ENCODE measurements at regions not wholly inside any gene's neighbourhood (a gene's known extent, or its start where the extent isn't known, plus 50 kb on each side); places are given as distances from the start of the nearest gene placed in this dataset.
A peak's percentile ranks its signal among the peaks of the same experiment; 100 is the strongest.

DNA sequence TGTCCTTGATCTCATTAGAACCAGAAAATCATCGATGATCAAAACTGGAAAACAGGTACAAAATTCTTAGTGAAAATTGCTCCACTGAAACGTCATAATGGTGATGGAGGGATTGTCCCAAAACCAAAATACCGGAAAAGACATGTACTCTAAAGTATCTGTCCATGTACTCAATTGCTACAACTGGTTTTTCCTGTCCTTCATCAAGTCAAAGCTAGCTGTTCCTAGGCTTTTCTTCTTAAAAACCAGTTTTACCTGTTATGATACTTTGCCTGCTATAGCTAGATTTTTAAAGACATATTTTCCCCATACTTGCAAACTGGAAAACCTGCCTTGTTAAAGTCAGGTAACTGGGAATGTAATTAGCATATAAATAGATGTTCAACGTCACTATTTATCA is 50.5 kb upstream of the LRRC1 start:
- no peak for DNase-seq

DNA sequence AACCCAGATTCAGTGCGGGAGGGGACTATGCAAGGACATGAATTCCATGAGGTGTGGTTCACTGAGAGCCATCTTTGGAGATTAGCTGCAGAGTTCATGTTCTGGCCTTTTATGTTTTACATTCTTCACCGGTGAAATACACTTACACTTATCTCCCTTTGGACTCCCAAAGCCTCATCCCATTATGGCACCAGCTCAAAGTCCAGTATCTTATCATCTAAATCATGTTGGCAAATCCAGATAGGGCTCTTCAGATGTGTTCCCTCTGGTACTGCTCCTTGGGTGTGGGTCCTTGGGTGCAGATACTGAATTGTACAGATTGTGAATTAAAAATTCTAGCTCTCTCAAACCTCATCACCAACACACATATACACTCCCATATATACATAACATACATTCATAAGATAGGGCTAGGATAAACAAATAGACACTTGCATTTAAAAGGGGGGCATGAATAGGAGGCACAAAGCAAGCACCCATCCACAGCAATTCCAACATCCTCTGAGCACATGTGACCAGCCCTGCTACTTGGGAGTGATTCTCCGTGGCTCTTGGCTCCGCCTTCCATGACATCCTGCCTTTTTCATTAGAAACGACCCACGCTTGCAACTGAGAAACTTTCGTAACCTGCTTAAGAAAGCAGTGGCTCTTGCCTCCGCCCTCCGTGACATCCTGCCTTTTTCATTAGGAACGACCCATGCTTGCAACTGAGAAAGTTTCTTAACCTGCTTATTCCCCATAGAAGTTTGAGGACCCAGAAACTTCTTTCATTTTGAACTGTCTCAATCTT is 53.6 kb upstream of the LRRC1 start:
- no peak for DNase-seq

DNA sequence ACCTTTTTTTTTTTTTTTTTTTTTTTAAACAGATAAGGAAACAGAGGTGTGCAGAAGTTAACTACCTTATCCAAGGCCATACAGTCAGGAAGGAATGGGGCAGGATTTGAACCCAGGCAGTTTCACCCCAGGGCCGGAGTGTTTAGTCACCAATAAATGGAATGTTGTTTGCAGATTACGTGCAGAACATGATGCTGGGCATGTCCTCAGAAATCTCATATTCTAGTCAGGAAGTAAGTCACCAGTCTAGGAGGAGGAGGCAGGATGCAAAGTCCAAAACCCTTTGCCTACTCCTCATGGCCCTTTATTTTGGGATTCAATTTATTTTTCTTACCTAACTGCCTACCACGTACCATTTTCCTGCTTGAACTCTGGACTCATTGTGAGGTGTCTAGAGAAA is 57.1 kb upstream of the LRRC1 start:
- DNase-seq: no peak

DNA sequence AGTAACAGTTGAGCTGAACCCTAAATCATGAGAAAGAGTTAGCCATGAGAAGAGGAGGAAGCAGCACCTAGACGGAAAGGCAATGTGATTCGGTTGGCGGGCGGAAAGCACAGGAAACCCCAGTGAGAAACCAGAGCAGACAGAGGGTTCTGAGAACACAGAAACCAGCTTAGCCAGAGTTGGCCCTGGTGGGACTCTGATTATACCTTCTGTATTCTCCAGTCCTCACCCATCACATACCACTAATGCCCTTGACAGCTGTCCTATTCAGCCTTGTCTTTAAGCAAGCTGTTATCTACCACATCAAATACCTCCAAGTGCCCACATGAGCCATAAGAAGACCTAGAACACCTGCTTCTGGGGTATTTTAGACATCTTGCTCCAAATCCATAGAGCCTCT is 58.9 kb upstream of the LRRC1 start:
- DNase-seq: no peak

DNA sequence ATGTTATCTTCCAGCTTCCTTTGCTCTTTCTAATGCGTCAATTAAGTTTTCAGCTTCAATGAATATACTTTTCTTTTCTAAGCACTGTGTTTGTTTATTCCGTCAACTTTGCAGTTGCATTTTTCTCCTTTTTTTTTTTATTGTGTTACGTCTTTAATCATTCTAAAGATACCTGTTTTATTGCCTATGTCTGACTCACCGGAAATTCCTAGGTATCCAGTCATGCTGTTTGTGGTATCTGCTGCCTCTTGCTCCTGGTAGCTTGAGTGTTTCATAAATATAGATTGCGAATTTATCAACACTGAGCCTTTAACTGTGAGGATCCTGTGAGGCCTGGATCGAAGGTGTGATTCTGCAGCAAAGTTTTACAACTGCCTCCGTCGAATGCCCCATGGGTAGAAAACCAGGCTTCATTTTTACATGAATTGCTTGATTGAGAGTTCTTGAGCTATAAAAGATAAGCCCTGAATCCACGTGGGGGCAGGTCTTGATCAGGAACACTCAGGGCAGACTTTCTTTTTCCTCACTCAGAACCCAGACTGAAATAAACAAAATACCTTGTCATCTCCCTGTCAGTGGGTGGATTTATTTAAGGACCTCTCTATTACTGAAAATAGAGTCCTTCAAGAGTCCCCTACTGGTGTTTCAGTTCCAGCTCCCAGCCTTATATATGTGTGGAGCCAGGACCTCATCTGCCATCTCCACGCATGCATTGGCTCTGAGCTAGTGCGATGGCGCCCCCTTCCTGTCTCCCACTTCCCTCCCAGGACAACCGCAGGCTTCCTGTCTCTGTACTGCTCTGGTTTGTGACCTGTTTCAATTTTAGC is 60.1 kb upstream of the LRRC1 start:
- no peak for DNase-seq

DNA sequence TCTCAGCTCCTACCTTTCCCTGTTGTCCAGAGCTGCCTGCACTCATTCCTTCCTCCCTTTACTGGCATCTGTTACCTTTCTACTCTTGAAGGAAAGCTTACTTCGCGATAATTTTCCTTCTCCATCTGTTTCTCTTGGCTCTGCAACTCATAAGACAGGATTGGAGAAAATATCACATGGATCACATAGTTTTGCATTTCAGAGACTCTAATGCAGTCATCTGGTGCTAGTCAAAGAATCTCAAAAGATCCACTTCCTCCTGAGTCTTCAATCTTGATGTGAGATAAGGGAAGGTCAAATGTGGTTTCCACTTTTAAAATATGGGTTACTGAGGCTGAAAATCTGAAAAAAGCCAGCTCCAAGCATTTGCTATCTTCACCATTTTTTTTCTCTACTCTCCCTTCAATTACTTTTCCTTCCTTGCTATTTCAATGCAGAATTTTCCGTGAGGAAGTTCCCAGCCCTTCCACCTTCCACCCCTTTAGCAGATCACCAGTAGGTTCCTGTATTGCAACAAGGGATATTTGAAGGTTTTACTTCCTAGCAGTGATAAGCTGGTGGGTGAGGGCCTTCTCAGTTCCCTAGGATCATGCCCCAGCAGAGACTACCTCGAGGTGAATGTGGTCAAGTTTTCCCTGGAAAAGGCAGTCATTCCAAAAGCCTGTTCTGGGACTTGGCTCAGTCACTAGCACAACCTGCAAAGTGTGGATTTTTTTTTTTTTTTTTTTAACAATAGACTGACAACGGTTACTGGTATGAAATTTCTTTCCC is 62.8 kb upstream of the LRRC1 start:
- DNase-seq: no peak

DNA sequence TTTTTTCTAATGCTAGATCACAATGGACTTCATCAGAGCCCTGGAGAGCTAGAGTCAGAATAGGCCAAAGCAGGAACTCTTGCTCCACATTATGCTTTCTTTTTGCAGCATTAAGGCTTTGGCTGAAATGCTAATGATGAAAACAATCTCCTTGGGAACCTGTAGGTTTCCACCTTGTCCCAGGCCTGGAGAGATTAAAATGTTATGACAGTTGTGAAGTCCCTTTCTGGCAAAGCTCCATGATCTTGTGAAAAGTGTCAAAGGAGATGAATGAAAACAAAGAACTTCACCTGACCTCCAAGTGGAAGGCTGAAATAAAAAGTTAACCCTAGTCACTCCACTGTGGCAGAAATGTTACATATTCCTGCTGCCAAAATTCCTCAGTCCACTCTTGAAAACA is 64.0 kb upstream of the LRRC1 start:
- no peak for DNase-seq

DNA sequence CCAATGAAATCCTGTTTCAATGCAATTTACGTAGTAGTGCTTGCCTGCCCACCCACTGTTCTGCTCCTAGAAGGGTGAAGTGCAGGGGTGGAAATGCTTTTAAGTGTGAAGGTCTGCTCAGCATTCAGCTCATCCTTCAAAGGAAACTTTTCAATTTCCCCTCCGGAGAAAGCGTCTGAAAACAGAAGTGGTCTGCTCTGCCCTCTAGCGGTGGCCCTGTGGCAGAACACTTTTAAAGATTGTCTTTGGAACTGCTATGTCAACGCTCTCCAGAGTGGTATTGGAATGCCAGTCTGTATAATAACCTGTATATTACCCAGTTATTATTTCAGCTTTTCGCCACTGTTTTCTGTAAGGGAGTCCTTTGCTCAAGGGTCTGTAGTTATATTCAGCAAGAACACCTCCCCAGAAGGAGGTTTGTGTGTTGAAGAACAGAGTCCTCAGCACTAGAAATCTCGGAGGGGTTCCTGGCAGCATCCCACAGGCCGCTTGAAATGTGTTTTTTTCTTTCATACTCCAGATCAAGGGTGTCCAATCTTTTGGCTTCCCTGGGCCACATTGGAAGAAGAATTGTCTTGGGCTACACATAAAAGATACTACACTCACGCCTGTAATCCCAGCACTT is 63.1 kb upstream of the KLHL31 start:
- no peak for DNase-seq

DNA sequence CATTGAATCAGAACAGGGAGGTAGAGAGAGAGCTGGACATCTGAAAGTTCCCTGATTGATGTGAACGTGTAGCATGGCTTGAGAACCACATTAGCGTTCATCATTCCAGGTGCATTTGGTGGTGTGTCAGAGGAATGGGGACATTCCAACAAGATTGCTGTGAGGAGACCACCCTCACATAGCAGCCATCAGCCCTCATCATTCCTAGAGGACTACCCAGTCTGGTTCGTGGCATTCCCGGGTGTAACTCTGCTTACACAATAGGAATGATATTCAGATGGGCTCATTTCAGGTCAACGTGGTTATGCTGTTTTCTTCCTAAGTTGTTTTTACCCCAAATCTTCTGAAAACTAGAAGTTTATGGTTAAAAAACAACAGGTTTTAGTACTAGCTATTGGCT is 62.2 kb upstream of the KLHL31 start:
- DNase-seq: no peak

DNA sequence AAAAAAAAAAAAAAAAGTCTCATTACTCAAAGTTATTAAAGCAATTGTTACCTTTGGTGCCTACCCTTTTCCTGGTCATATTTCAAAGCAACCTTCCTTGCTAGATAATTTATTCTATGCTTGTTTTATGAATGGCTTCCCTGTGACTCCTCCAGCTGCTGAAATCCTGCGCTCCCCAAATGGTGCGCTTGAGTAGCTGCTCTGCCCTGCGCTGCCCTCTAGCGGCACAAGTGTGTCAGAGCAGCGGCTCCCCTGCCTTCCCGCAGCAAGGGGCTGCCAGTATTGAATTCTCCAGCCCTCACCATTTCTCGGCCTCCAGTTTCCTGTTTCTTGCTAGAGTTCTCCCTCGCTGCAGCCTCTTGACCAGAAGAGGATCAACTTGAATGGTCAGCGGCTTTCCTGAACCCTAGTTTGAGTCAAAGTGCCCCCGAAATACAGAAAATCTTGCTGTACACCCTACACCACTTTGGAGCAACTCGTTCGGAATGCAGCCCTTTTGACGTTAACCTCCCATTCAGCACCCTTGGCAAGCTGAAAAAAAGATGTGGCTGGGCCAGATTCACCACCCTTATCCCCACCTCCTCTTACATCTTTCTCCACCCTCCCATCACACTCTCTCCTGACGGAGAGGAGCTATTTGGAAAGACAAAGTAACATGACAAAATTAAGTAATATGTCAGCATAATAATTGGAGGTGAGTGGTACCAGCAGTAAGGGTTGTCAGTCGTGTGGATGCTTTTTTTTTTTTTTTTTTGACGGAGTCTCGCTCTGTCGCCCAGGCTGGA is 60.4 kb upstream of the KLHL31 start:
- DNase-seq: peak; percentile 74

DNA sequence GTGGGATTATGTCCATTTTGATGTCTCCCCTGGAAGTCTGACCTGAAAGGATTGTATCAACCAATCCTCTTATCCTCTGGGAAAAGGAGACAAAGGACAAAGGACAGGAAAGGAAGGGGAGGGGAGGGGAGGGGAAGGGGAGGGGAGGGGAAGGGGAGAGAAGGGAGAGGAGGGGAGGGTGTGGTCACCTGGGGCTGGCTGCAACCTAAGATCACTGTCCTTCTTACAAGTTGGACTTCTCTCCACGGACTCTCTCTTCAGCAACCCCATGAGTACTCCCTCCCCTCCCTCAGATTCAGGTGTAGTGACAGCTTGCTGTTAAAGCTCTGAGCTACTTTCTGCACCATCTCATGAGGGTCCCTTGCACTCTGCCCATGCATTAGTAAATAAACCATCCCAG is 58.9 kb upstream of the KLHL31 start:
- no peak for DNase-seq

DNA sequence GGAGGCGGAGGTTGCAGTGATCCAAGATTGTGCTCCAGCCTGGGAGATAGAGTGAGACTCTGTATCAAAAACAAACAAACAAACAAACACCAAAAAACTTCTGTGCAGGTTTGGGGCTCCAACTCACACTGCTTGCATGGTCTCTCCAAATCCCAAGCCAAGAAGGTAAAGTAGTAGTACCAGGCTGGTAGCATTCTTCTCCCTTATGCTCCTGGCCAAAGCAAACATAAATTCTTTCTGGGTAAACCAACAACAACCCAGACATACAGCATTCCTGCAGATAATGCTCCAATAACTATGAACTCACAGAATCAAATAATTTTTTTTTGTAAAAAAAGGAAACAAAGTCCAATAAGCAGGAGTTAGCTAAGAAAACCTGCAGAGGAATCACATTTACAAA is 57.8 kb upstream of the KLHL31 start:
- no peak for DNase-seq

DNA sequence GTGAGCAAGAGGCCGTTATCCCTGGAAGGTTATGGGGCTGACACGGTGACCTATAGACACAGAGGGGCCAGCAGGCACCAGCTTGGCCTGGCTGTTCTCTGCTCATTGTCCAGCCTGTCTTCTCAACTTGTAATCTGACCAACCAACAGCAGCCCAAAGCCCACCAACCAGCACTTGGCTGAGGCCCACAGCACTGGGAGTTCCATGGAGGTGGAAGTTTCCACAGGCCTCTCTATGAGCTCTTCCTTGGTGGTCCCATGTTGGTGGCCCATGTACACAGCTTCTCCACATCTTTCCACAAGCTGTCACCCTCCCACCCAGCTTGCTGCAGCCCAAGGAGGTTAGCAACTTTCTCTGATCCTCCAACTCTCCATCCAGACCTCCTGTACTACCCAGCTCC is 56.2 kb upstream of the KLHL31 start:
- no peak for DNase-seq

DNA sequence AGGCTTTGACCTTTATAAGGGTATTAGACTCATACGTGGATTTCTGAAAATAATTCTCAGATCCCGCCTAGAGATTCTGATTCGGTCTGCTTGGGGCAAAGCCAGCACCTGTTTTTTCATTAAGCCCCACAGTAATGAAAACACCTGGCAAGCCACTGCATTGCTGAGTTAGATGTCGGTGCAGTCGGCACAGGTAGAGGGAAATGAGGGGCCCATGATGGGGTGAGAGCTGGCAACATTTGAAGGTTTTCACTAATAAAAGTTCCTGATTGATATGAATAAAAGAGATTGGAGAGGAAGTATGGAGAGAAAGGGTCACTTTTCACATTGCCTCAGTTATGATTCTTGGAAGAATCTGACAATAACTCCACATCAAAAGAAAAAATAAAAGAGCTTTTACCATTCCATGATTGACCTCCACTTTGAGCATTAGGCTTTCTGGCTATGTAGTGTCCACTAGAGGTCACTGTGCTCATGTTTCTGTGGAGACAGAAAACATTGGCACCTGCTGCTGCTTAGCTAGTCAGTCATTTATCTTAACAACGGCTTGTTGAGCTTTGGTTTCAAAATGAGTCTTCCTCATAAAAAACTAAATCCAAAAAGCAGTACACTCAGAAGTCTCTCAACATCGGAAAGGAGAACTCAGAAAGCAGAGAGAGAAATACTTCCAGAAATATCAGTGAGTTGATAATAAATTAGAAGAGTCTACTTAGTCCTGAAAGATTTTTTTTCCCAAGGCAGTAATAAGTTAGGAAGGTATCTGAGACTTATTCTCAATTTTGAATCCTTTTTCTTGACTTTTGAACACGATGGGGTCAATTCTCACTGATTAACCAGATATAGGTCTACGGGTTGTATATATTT is 53.3 kb upstream of the KLHL31 start:
- peak; percentile 64 for DNase-seq

DNA sequence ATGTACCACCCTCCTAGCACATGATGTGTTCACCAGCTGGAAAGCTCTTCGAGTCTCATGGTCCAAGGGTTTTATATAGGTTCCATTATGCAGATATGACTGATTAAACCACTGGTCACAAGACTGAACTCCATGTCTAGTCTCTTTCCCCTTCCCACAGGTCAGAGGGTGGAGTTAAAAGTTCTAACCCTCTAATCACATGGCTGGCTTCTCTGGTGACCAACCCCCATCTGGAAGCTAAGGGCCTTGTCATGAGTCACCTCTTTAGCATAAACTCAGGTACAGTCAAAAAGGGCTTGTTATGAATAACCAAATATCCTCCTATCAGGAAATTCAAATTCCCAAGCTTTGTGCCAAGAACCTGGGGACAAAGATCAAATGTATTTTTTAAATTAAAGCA is 52.0 kb upstream of the KLHL31 start:
- no peak for DNase-seq

DNA sequence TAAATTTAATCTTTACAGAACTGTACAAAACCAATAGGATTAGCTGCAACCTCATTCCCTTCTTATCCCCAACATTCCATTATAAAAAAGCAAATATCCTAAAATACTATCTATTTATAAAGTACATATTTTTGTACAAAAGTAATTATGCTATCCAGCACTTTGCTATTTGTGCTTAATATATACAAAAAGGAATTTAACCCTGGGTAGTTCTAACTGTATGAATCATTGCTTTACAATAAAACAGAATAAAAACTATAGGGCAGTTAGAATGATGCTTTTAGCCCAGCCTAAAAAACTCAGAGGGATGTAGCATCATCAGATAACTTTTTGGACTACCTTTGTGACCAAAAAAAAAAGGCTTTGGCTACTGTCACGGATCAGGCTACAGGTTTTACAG is 49.9 kb upstream of the KLHL31 start:
- DNase-seq: no peak
